ENCODE measurements at regions not wholly inside any gene's neighbourhood (a gene's known extent, or its start where the extent isn't known, plus 50 kb on each side); places are given as distances from the start of the nearest gene placed in this dataset.

GRCh38 chr16:48870141-48870540 is 260.2 kb upstream of the N4BP1 start:
- no peak for TF ChIP-seq CTCF (IDR thresholded peaks at IDR 0.05)
- TF ChIP-seq MXI1 (IDR thresholded peaks at IDR 0.05; ENCODE audit: low read depth, low read length), result no peak
- no peak for TF ChIP-seq JUND (IDR thresholded peaks at IDR 0.05)
- TF ChIP-seq TCF12 (IDR thresholded peaks at IDR 0.05), result no peak
- no peak for TF ChIP-seq EP300 (IDR thresholded peaks at IDR 0.05; ENCODE audit: borderline replicate concordance in 1 of 2, low read depth in 1 of 2, low read length in 1 of 2)
- TF ChIP-seq MAX (IDR thresholded peaks at IDR 0.05; ENCODE audit: low read depth), result no peak
- TF ChIP-seq GABPA (IDR thresholded peaks at IDR 0.05; ENCODE audit: low read depth), result no peak
